ENCODE measurements at regions not wholly inside any gene's neighbourhood (a gene's known extent, or its start where the extent isn't known, plus 50 kb on each side); places are given as distances from the start of the nearest gene placed in this dataset.

DNA sequence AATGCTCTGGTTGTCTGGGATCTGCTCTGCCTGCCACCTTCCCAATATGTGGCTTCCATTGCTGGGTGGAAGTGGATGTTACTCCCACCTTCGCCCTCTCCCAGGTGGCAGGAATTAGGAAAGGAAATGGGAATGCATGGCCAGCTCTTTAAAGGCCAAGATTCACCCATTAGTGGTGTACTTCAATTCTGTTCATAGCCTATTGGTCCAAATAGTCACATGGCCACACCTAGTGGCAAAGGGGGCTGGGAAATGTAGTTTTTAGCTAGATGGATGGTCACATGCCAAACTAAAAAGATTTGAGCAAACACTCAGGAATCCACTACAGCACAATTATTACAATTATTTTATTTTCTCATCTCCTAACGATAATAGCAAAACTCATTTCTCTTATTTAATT lies 135.1 kb downstream of the NPY start:
- intact Hi-C loops (cut with DNase I), result no loop called here

DNA sequence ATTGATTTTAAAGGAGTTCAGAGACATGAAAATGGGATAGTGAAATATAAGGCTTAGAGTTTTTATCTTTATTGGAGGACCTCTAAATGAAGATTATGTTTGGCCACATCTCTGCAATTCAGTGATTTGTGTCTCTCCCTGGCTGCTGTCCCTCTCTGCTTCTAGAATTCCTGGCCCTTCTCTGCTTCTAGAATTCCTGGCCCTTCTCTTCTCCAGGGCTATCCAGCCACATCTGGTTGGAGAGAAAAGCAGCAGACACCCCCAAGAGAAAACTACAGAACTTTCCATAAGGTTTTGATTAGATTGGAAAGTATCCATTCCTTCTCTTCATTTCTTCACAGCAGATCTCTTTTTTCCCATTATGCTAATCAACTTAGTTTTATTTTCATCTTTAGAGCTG lies 135.5 kb downstream of the NPY start:
- no peak for TF ChIP-seq POLR2A (IDR thresholded peaks at IDR 0.05)
- no peaks in the 10 kb centered on the region for H3K36me3 ChIP-seq (replicated peaks in 1 of 2)
- intact Hi-C loops (cut with DNase I), result no loop called here
- H3K9me3 ChIP-seq (replicated peaks in 1 of 3), result no peaks in the 10 kb centered on the region
- H3K27ac ChIP-seq, result no peak overlapping the region
- no peak overlapping the region for H3K4me3 ChIP-seq
- DNase-seq, result no peak
- H3K27me3 ChIP-seq, result no peaks in the 10 kb centered on the region
- no peaks in the 10 kb centered on the region for H3K4me1 ChIP-seq (replicated peaks in 1 of 2)

More for the DNA sequence above, 135.1 kb downstream of the NPY start:
- 80 to 89% (median 83%) methylated on average over 2 of the region's 2 CpGs for WGBS, 4 donors
- no peak for DNase-seq
- Histone ChIP-seq H3K9me3 (replicated peaks in 1 of 3) (no peaks in the 10 kb centered on the region), H3K4me3 (no peak overlapping the region), H3K36me3 (replicated peaks in 1 of 2) (no peaks in the 10 kb centered on the region), H3K4me1 (replicated peaks in 1 of 2) (no peaks in the 10 kb centered on the region), H3K27ac (no peak overlapping the region), H3K27me3 (no peaks in the 10 kb centered on the region)
- TF ChIP-seq, protein P1, sequence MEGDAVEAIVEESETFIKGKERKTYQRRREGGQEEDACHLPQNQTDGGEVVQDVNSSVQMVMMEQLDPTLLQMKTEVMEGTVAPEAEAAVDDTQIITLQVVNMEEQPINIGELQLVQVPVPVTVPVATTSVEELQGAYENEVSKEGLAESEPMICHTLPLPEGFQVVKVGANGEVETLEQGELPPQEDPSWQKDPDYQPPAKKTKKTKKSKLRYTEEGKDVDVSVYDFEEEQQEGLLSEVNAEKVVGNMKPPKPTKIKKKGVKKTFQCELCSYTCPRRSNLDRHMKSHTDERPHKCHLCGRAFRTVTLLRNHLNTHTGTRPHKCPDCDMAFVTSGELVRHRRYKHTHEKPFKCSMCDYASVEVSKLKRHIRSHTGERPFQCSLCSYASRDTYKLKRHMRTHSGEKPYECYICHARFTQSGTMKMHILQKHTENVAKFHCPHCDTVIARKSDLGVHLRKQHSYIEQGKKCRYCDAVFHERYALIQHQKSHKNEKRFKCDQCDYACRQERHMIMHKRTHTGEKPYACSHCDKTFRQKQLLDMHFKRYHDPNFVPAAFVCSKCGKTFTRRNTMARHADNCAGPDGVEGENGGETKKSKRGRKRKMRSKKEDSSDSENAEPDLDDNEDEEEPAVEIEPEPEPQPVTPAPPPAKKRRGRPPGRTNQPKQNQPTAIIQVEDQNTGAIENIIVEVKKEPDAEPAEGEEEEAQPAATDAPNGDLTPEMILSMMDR (IDR thresholded peaks at IDR 0.05), result no peak
- TF ChIP-seq POLR2A (IDR thresholded peaks at IDR 0.05), result no peak

DNA sequence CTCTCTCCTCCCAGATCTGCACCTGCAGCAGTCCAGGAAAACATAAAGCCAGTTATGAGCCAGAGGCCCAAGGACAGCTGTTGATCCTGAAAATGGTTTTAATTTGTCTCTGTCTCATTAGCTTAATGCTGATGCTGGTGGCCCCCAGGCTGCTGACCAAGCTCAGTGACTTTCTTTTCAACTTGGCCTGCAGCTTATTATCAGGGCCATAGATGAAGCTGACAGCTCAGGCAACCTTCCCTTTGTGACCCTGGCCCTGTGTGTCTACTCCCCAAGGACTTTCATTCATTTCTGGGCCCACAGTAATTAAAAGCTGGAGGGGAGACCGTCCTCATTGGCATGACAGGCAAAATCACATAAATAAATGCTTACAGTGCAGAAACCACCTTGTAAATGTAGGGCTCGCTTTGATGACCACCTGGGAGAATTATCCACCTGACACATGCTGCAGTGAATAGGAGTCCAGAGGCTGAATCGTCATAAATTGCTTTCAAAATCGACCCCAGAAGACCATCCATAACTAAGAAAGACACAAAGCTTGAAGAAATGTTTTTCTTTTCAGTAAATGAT lies 138.5 kb downstream of the NPY start:
- H3K4me1 ChIP-seq (replicated peaks in 1 of 2), result no peaks in the 10 kb centered on the region
- H3K27ac ChIP-seq, result no peak overlapping the region
- H3K9me3 ChIP-seq (replicated peaks in 1 of 3), result no peaks in the 10 kb centered on the region
- DNase-seq, result no peak
- WGBS, 4 donors, result 52 to 67% (median 64%) methylated on average over 4 of the region's 4 CpGs
- intact Hi-C loops (cut with DNase I), result no loop called here
- TF ChIP-seq POLR2A (IDR thresholded peaks at IDR 0.05), result no peak
- TF ChIP-seq, protein P1 (IDR thresholded peaks at IDR 0.05), result no peak
- H3K36me3 ChIP-seq (replicated peaks in 1 of 2), result no peaks in the 10 kb centered on the region
- H3K4me3 ChIP-seq, result no peak overlapping the region
- H3K27me3 ChIP-seq, result no peaks in the 10 kb centered on the region

DNA sequence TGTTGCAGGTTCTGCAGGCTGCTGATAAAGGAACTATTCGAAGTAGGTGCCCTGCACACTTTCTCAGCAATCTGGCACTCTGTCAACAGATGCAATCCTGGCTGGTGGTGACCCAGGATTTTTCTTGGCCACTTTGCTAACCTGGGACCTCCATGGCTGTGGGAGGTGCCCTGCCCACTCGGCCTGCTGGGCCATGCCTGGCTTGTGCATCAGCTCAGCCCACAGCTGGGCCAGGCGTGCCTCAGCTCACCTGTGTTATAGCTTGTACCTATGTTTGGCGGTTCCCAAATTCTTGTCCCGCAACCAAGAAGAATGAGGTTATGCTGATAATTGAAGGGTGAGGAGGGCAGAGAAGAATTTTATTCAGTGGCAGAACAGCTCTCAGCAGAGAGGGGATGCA lies 141.7 kb downstream of the NPY start:
- H3K4me3 ChIP-seq, result no peak overlapping the region
- no peaks in the 10 kb centered on the region for H3K27me3 ChIP-seq
- H3K9me3 ChIP-seq (replicated peaks in 1 of 3), result no peaks in the 10 kb centered on the region
- no peak for DNase-seq
- TF ChIP-seq POLR2A (IDR thresholded peaks at IDR 0.05), result no peak
- TF ChIP-seq, protein P1 (IDR thresholded peaks at IDR 0.05), result no peak
- intact Hi-C loops (cut with DNase I), result no loop called here
- H3K27ac ChIP-seq, result no peak overlapping the region
- WGBS, 4 donors, result 74 to 84% (median 78%) methylated on average over 4 to 5 of the region's 5 CpGs
- H3K36me3 ChIP-seq (replicated peaks in 1 of 2), result no peaks in the 10 kb centered on the region
- no peaks in the 10 kb centered on the region for H3K4me1 ChIP-seq (replicated peaks in 1 of 2)

DNA sequence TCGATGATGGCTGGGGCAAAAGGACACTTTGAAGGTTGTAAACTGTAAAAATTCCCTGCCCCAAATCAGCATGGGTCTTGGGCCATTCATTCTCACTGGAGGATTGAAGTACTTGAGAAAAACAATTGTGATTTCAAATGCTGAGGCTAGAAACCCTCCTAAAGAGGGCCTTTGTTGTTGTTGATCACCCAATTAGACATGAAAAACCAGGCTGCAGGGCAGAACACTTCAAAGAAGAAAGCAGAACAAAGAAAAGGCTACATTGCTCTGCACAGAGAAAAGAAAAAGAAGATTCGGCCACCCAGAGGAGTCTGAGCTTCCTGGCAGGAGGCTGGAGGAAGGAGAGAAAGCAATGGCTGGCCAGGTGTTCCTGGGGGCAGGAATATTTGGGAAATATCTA lies 143.1 kb downstream of the NPY start:
- Histone ChIP-seq H3K27me3 (no peaks in the 10 kb centered on the region), H3K4me1 (replicated peaks in 1 of 2) (no peaks in the 10 kb centered on the region), H3K36me3 (replicated peaks in 1 of 2) (no peaks in the 10 kb centered on the region), H3K27ac (no peak overlapping the region), H3K4me3 (no peak overlapping the region), H3K9me3 (replicated peaks in 1 of 3) (no peaks in the 10 kb centered on the region)
- intact Hi-C loops (cut with DNase I), result no loop called here
- DNase-seq, result no peak
- WGBS, 4 donors, result 40 to 59% (median 48%) methylated on average over 2 of the region's 2 CpGs
- no peak for TF ChIP-seq POLR2A (IDR thresholded peaks at IDR 0.05)
- TF ChIP-seq, protein P1 (IDR thresholded peaks at IDR 0.05), result no peak
